Gastrocnemius medialis (tissue), 4 donors: ENCODE measurements at regions not wholly inside any gene's neighbourhood (a gene's known extent, or its start where the extent isn't known, plus 50 kb on each side); places are given as distances from the start of the nearest gene placed in this dataset.

Source experiments
- POLR2A ChIP-seq, 2 donors: fragments of 450-650 bp; IDR thresholded peaks; one replicate each; pipeline ENCODE4 v1.6.1; 2017; ENCODE audit warnings: antibody characterized with exemption in 2 of 2, mild to moderate bottlenecking in 2 of 2, moderate library complexity in 2 of 2
- TF ChIP-seq, protein P1 (sequence below), 5 experiments: fragments of 450-650 bp in 3 of 5; fragments of 200-600 bp in 2 of 5; sonication (generic) in 2 of 5; IDR thresholded peaks in 4 of 5; conservative IDR thresholded peaks in 1 of 5; 1 replicate in 4 of 5; 2 replicates in 1 of 5; pipeline ENCODE4 v1.5.1; 2016 to 2019; ENCODE audit warnings: antibody characterized with exemption in 5 of 5, mild to moderate bottlenecking in 3 of 5, moderate library complexity in 3 of 5

DNA sequence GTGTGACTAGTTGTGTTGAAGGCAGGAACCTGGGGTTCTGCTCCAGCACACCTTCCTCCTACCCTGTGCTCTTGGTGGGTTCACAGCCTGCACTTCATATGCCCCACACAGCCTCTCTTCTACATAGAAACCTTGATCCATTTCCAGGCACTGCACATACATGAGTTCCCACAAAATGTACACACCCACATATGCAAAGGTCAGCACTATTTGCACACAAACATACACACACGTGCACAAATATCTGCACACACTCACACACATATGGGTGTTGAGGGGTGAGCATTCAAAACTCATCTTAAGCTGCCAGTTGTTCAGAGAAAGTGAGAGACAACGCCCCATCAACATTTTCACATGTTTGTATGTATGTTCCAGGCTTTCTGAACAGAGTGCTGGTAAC lies 201.0 kb downstream of the BARX2 start:
- TF ChIP-seq, protein P1, sequence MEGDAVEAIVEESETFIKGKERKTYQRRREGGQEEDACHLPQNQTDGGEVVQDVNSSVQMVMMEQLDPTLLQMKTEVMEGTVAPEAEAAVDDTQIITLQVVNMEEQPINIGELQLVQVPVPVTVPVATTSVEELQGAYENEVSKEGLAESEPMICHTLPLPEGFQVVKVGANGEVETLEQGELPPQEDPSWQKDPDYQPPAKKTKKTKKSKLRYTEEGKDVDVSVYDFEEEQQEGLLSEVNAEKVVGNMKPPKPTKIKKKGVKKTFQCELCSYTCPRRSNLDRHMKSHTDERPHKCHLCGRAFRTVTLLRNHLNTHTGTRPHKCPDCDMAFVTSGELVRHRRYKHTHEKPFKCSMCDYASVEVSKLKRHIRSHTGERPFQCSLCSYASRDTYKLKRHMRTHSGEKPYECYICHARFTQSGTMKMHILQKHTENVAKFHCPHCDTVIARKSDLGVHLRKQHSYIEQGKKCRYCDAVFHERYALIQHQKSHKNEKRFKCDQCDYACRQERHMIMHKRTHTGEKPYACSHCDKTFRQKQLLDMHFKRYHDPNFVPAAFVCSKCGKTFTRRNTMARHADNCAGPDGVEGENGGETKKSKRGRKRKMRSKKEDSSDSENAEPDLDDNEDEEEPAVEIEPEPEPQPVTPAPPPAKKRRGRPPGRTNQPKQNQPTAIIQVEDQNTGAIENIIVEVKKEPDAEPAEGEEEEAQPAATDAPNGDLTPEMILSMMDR (IDR thresholded peaks at IDR 0.05 in 4 of 5, conservative IDR thresholded peaks at IDR 0.05 in 1 of 5): no peak
- TF ChIP-seq POLR2A (IDR thresholded peaks at IDR 0.05): no peak
